GM18511 (cell line): ENCODE measurements at regions not wholly inside any gene's neighbourhood (a gene's known extent, or its start where the extent isn't known, plus 50 kb on each side); places are given as distances from the start of the nearest gene placed in this dataset.

Experiments
- ATAC-seq: cut with Tn5 transposase; IDR thresholded peaks from one replicate; pipeline ENCODE4 v1.9.1; 2021; ENCODE audit warnings: mild to moderate bottlenecking, moderate library complexity; ENCODE audit not compliant: unreplicated experiment

DNA sequence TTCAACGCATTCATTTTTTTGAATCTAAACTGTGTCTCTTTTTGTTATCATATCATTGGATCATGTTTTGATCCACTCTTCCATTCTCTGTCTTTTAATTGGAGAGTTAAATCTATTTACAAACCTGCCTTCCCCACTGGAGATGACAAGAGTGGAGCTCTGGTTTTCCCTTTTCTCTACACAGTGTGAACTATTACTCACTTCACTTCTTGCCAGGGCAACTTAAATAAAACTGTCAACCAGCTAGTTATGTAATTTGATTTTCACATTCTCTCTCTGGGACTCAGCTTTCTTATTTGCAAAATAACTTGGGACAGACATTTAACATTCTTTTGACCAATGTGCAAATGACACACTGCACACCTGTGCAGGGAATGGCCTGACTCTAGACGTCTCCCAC is 230.8 kb upstream of the CST7 start:
- no peak for ATAC-seq

DNA sequence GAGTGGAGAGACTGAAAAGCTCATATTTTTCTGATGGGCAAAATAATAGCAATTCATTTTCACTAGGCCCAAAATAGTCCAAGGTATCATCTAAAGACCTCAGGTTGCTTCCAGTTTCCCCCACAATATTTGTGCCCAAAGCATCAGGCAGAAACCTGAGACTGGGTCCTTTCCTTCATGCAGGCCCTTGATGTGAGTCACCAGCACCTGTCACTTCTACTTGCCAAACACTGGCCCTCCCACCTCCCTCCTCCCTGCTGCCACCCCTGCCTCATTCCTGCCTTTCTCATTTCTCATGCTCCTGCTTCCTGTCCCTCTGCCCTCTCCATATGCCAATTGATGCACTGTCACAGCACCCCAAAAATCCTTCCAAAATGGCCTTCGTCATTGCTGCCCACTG is 230.4 kb upstream of the CST7 start:
- no peak for ATAC-seq

DNA sequence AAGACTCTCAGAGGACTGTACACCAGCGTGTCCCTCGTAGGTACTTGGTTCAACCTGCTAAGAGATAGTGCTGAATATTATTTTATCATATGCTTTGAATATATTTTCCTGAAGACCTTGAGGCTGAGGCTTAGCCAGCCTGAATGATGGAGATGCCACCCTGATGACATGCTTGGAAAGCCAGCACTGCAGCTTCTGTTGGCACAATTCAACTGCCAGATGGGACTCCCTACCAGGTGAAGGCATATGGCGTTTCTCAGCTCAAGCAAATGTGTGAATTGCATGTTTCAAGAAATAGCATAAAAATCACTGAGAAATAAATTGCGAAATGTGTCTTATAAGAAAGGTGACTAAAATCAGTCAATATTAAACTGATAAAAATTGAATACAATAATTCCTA is 228.1 kb upstream of the CST7 start:
- no peak for ATAC-seq

DNA sequence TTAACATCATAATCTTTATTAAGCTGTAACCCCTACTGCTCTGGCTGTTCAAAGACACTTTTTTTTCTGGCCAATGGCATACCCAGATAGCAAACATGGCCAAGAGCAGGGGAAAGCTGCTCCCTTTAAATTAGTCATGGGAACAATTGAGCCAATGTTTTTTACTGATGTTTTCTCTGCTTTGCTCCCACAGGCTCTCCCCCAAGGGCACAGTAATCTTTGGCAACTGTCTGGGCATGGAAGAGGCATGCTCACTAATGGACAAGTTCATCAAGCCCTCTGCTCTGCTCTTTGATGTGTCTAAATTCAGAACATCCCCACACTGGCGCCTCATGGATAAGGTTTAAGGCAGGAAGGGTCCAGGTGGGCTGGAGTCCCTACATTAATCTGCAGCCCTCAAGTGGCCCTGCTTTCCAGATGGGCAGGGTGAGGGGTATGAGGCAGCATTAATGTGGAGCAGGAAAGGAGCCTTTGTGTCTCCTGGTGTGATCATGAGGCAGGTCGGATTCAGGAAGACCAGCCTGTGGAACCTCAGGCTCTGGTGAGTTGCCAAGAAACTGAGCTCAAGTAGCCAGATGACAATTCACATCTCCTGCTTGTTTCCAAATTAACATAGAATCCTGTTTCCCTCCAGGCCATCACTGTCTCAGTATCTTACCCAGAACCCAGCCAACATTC is 227.0 kb upstream of the CST7 start:
- no peak for ATAC-seq

DNA sequence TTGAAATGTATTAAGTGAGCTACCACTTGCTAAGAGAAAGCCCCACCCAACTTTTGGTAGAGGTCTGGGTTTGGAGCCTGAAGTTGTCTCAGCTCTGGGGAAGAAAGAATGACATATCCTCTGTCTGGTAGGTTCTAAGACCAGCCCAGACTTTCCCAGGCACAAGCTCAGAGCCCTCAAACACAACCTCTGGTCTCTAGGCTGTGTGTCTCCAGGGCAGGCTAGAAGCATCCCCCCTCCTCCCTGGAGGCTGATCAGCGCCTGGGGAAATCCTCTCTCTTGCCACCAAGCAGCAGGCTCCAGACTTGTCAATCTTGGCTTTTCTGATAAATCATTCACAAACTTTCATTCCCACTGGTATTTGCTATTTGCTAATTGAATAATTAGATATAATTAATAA is 226.5 kb upstream of the CST7 start:
- ATAC-seq = no peak

DNA sequence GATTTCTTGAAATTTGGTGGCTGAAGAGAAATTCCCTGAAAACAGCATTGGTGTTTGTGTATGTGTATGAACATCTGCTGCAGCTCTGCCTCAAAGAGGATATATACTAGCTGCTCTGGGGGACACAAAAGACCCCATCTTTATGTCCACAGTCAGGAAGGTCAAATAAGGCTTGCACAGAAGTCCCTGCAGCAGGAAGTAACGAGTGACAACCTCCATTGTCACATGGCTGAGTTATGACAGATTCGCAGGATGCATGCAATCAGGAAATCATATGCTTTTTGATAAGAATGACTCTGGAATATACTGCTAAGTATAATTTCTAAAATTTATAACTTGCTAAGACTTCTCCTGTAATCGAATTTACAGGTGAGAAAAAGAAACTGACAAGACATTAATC is 225.9 kb upstream of the CST7 start:
- ATAC-seq = no peak

DNA sequence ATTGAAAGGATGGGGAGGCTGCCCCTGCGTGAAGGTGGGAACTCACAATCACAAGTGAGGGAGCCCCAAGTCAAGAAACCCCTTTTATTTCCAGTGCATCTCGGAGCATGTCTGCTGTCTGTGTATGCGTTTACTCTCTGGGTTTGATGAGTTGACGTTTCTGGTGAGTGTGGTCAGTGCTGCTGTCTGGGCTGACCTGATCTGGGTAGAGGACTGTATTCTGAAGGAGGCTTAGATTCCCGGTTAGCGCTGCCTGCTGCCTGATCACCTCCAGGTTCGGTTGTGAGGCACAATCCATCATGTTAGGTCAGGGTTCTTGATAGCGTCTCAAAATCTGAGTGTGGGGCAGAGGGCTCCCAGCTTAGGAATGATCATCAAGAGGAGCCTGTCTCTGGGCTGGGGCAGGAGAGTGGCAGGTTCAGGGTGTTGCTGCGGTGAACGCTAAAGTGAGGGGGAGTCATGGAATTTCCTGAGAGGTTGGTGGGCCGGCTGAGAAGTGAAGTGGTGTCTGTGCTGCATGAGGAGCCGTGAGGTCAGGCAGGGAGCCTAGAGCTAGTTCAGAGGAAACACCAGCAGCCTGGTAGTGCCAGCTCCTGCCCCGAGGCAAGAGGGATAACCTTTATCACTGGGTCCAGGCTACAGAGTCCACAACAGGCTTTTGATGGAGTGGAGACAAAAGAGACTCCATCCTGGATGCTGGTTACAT is 225.3 kb upstream of the CST7 start:
- ATAC-seq = no peak

DNA sequence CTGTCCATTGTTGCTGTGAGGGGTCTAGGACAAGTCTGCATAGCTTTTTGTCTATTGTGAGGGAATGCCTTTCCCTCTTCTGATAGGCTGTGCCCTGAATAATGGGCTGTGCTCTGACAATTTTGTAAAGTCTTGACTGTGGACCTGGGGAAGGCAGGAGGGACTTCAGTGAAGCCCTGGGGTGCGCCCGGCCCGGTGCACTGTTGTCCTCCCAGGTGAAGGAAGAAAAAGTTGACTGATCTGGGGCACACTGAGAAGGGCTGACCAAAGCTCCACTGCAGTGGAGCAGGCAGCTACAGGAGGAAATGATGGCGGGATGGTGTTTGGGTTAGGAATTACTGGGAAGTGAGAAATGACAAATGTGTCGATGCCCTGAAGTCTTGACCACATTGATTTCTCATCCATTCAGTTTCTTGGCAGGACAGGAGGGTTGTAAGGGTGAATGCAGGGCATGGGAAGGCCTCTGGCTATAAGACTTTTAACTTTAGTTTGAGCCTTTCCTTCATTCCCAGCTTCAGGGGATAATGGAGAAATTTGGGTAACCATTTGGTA is 224.0 kb upstream of the CST7 start:
- ATAC-seq = no peak

DNA sequence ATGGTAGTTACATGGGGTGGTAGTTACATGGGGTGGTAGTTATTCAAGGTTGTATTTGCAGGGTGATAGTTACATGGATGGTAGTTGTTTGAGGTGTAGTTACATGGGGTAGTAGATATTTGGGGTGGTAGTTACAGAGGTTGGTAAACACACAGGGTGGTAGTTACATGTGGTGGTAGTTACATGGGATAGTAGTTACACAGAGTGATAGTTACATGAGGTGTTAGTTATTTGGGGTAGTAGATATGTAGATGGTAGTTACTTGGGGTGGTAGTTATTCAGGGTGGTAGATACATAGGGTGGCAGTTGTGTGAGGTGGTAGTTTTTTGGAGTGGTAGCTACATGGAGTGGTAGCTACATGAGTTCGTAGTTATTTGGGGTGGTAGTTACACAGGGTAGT is 221.3 kb upstream of the CST7 start:
- no peak for ATAC-seq

DNA sequence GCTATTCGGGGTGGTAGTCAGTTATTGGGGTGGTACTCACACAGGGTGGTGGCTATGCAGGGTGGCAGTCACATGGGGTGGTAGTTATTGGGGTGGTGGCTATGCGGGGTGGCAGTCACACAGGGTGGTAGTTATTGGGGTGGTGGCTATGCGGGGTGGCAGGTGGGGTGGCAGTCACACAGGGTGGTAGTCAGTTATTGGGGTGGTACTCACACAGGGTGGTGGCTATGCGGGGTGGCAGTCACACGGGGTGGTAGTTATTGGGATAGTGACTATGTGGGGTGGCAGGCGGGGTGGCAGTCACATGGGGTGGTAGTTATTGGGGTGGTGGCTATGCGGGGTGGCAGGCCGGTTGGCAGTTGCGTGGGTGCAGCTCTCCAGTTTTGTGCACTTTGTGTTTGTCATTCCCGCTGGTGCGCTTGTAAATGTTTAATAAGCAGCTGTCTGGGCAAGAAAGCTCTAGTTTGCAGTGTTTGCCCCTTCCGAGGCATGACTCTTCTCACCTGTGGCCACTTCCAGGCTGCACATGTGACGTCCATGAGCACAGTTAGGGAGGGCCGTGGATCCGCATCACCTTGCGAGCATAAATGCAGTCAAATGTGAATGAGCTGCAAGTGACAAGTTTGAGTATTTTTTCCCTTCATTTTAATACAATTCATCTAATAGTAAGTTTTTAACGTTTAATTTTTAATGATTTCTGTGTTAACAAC is 219.0 kb upstream of the CST7 start:
- no peak for ATAC-seq

DNA sequence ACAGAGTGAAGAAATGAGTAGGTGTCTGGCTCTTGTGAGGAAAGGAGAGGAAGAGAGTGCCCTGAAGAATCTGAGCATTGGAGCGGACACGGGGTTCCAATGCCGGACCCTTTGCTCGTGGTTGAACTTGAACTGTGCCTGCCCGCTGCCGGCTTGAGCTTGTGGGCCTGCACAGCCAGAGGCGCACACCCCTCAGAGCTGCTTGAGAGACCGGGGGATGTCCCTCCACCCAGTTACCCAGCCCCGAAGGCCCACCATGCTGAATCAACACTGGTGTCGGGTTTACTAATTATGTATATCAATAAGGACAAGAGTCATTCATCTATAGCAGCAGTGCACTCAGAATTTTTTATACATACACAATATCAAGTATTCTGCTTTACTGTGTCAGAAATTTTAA is 218.3 kb upstream of the CST7 start:
- no peak for ATAC-seq

DNA sequence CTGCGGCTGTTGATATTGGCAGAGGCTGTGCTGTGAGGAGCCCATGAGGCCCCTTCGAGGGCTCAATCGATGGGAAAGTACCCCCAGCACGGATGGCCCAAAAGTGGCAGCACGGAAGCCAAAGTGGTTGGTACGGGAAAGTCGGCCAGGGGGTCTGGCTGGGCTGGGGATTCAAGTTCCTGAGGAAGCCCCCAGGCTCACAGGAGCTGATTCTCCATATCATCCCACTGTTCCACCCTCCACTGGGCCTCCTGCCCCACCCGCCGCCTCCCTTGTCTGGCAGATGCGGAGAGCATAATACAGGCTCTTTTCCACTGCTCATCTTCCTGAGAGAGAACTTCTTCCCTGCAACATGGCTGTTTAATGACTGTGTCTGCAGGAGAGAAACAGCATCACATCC is 217.8 kb upstream of the CST7 start:
- ATAC-seq = no peak

DNA sequence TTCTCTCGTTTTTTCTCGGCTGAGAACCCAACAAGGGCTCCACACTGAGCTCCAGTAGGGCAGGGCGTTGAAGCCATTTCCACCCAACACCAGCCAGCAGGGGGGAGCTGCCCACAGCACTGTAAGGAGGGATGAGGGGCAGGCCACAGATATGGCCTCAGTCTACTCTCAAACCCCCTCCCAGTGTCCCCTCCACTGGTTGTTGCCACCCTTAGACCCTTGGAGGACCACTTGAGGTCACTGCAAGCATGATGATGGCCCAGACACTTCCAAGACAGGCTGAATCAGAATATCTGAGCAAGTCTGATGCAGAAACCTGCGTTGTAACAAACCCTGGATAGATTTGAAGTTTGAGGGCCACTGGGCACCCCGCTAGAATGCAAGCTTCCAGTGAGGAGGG is 217.0 kb upstream of the CST7 start:
- ATAC-seq = no peak

DNA sequence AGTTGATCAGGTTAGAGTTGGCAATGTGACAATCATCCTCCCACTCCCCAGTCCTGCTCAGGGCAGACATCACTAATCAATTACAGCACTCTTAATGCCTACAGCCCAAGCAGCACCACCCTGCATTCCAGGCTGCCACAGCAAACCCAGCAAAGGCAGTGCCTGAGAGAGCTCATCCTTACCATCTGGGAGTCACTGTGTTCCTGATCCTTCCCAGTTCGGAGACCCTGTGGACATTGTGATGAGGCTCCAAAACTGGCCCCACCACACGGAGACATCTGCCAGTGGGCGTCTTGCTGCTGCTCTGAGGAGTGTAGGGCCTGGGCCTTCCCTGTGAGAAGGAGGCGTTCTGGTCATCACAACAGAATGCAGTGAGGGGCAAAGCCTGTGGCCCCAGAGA is 216.5 kb upstream of the CST7 start:
- no peak for ATAC-seq

DNA sequence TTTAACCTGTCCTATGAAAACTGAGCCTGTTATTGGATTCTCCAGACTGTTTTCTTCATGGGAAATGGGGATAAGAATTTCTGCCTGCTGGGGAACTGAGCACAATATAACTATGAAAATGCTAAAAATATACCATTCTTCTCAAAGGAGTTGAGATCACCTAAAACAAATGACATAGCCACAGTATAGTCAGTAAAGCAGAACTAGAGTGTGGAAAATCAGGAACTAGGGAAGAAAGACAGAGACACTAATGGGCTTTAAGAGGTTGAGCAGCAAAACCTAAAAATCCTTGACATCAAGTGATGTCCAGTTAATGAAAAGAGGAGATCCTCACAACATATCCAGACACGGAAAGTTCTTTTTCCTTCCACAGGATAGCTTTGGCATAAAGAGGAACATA is 215.7 kb upstream of the CST7 start:
- no peak for ATAC-seq

DNA sequence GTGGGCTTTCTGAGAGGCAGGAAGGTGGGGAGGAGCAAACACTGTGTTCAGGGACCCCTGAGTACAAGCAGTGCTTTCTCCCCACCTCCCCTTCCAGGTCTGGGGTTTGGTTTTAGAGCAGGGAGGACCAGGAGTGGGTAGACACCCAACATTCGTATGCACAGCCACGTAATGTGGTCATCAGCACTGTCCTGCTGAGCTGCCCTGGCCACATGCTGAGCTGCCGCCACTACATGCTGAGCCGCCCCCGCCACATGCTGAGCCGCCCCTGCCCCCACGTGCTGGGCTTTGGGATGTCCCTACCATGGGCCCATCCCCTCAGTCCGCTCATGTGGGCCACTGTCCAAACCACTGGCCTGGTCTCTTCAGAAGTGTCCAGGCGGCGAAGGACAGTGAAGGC is 214.9 kb upstream of the CST7 start:
- no peak for ATAC-seq

DNA sequence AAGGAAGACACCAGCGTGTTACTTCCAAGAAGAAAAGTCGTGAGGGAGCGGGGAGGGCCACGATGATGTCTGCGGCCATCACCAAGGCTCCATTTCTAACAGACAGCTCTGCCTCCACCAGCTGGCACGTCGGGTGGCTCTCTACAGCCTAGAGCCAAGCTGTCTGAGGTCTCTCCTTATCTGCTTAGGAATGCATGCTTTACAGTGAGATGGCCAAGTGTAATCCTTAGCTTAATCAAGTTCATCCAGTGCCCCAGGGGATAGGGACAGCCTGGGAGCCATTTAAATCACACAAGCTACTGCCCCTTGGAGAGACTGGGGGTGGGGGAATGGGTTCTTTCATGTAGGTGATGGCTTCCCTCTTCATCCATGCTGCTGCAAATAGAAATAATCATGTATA is 213.8 kb upstream of the CST7 start:
- ATAC-seq = no peak

DNA sequence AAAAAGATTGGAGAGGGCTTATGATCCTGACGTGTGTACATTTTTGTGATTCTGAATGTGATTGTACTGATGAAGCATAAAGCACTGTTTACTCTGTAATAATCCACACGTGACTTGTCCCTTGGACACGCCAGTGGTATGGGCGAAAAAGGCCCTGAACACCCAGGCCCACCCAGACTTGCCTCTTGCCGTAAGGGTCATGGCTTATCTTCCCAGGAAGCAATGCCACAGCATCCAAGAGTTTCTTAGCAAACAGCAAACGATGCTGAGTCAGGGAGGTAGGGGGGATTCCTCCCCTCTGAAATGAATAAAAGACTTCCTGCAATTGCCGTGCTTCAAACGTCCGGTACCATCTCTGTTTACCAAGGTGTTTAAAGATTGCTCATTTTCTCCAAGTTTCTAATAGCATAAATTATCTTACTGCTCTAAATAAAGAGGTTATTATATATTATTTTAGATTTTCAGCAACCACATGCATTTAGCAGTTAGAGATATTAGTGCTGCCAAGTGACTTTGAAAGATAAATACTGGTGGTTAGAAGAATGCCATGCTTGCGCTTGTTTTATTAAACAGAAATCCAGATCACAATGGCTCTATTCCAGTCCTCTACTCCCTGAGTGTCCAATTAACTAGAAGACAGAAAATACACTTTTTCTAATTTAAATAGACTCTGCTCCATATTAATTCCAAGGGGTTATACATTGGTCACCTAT is 212.8 kb upstream of the CST7 start:
- no peak for ATAC-seq

DNA sequence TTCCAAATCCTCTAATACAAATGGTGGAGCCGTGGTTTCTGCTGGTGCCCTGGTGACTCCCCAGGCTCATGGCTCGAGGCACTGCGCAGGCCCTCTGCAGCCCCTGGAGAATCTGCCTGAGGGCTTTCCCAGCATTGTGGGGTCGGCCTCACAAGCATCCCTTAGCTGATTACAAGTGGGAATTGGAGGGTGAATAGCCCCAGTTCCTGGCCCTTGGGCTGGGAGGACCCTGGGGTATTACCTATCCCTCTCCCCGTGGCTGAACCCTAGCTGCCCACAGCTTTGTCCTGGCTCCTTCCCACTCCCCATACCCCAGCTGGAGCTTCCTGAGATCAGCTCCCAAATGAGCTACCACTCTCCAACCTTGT is 212.2 kb upstream of the CST7 start:
- ATAC-seq = no peak

DNA sequence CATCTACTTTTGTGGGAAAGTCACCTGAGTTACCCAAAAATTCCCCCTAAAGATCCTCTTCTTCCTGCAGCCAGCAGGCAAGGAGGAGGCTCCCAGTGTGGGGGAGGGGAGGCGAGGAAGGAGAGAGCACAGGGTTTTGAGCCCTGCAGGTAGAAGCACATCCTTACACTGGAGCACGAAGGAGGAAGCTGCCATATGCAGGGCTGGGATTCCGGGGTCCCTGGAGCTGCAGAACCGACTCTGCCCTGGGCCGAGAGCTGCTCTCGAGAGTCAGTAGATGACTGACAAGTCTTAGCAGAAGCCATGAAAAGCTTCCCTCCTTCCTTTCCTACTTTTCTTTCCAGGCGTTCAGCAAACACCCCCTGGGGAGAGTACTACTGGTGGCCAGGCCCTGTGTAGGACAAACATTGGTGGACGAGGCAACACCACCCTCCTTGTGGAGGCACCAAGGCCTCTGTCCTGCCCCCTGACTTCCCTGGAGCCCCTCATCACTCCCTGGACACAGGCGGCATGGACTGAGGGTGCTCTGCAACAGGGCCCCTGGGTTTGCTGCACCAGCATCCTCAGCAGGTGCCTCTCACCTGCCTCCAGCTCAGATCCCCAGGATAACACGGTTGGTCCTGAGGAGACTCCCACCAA is 211.7 kb upstream of the CST7 start:
- no peak for ATAC-seq
